GM21717 (cell line): ENCODE measurements at regions not wholly inside any gene's neighbourhood (a gene's known extent, or its start where the extent isn't known, plus 50 kb on each side); places are given as distances from the start of the nearest gene placed in this dataset.
"Not testable (repeated sequence)": the region's sequence is repeated elsewhere in the genome, so short reads cannot be mapped to it uniquely, and the experiment has no call there.

ENCODE experiments used
- ATAC-seq: cut with Tn5 transposase; IDR thresholded peaks from one replicate; pipeline ENCODE4 v1.9.1; 2021; ENCODE audit warnings: mild to moderate bottlenecking, moderate library complexity; ENCODE audit not compliant: unreplicated experiment

GRCh38 chr21:22364163-22364562 lies 1366.0 kb downstream of the NCAM2 start:
- no peak for ATAC-seq

GRCh38 chr21:22374218-22374969 lies 1376.2 kb downstream of the NCAM2 start:
- no peak for ATAC-seq

GRCh38 chr21:22377795-22378194 lies 1379.6 kb downstream of the NCAM2 start:
- ATAC-seq: not testable (repeated sequence)

- no peak for ATAC-seq
These were observed 1395.1 kb downstream of the NCAM2 start for GRCh38 chr21:22393324-22393723.

GRCh38 chr21:22395965-22396364 lies 1397.8 kb downstream of the NCAM2 start:
- ATAC-seq: no peak

GRCh38 chr21:22399681-22400514 lies 1401.7 kb downstream of the NCAM2 start:
- no peak for ATAC-seq

- ATAC-seq: no peak
These were observed 1411.4 kb downstream of the NCAM2 start for GRCh38 chr21:22409571-22409970.

GRCh38 chr21:22416555-22416954 lies 1418.3 kb downstream of the NCAM2 start:
- ATAC-seq: no peak

GRCh38 chr21:22421416-22422180 lies 1423.4 kb downstream of the NCAM2 start:
- no peak for ATAC-seq

GRCh38 chr21:22438428-22439086 lies 1440.3 kb downstream of the NCAM2 start:
- no peak for ATAC-seq

GRCh38 chr21:22444990-22445389 lies 1446.8 kb downstream of the NCAM2 start:
- no peak for ATAC-seq

- ATAC-seq: no peak
These were observed 1452.3 kb downstream of the NCAM2 start for GRCh38 chr21:22450507-22450906.

- ATAC-seq: no peak
These were observed 1458.0 kb downstream of the NCAM2 start for GRCh38 chr21:22456241-22456640.

GRCh38 chr21:22468893-22469292 lies 1470.7 kb downstream of the NCAM2 start:
- ATAC-seq: no peak

- ATAC-seq: no peak
These were observed 1476.2 kb downstream of the NCAM2 start for GRCh38 chr21:22474403-22474802.

- ATAC-seq: no peak
These were observed 1478.0 kb downstream of the NCAM2 start for GRCh38 chr21:22476214-22476613.

- no peak for ATAC-seq
These were observed 1478.8 kb downstream of the NCAM2 start for GRCh38 chr21:22476726-22477646.

- no peak for ATAC-seq
These were observed 1491.8 kb downstream of the NCAM2 start for GRCh38 chr21:22490049-22490448.

GRCh38 chr21:22516230-22516629 lies 1518.0 kb downstream of the NCAM2 start:
- no peak for ATAC-seq

GRCh38 chr21:22535630-22536029 lies 1537.4 kb downstream of the NCAM2 start:
- ATAC-seq: no peak
